ENCODE measurements at regions not wholly inside any gene's neighbourhood (a gene's known extent, or its start where the extent isn't known, plus 50 kb on each side); places are given as distances from the start of the nearest gene placed in this dataset.

GRCh38 chr21:43304206-43304605, 122.7 kb downstream of the SIK1 start:
- peaks cover 0 to 11% (median 1%) of the 10 kb centered on the region in 4 experiments for H3K27me3 ChIP-seq (replicated peaks in 1 of 4; ENCODE audit: control extremely low read depth in 1 of 4, control insufficient read depth in 3 of 4, insufficient read depth in 4 of 4, low read length in 3 of 4)
- H3K9ac ChIP-seq (ENCODE audit: low read length): no peak overlapping the region
- H3K4me1 ChIP-seq (ENCODE audit: control insufficient read depth in 2 of 2, insufficient read depth in 2 of 2, low read length in 2 of 2): peaks cover 17 to 38% of the 10 kb centered on the region in 2 donors
- WGBS (ENCODE audit: insufficient coverage): 93% methylated on average over 14 of the region's 14 CpGs
- POLR2A ChIA-PET: no interaction called here
- Mint-ChIP-seq H3K27me3 (peaks cover 13% of the 10 kb centered on the region), H3K4me1 (peaks cover 34% of the 10 kb centered on the region), H3K9me3 (ENCODE audit: insufficient read depth) (no peaks in the 10 kb centered on the region), H3K27ac (peak overlapping the region; percentile 53), H3K4me3 (no peak overlapping the region)
- H3K27ac ChIP-seq (ENCODE audit: low read length in 2 of 2): no peak overlapping the region
- CTCF ChIA-PET: no interaction called here
- H4K20me1 ChIP-seq (ENCODE audit: control insufficient read depth, insufficient read depth, low read length, poor library complexity, severe bottlenecking): no peaks in the 10 kb centered on the region
- TF ChIP-seq EZH2 (IDR thresholded peaks at IDR 0.05; ENCODE audit: borderline replicate concordance, insufficient read depth, low read depth, low read length, poor library complexity, severe bottlenecking): no peak
- TF ChIP-seq, protein P1, sequence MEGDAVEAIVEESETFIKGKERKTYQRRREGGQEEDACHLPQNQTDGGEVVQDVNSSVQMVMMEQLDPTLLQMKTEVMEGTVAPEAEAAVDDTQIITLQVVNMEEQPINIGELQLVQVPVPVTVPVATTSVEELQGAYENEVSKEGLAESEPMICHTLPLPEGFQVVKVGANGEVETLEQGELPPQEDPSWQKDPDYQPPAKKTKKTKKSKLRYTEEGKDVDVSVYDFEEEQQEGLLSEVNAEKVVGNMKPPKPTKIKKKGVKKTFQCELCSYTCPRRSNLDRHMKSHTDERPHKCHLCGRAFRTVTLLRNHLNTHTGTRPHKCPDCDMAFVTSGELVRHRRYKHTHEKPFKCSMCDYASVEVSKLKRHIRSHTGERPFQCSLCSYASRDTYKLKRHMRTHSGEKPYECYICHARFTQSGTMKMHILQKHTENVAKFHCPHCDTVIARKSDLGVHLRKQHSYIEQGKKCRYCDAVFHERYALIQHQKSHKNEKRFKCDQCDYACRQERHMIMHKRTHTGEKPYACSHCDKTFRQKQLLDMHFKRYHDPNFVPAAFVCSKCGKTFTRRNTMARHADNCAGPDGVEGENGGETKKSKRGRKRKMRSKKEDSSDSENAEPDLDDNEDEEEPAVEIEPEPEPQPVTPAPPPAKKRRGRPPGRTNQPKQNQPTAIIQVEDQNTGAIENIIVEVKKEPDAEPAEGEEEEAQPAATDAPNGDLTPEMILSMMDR (IDR thresholded peaks at IDR 0.05): no peak
- H3K4me2 ChIP-seq (replicated peaks; ENCODE audit: low read depth, low read length, poor library complexity, severe bottlenecking): no peak overlapping the region
- intact Hi-C loops (cut with micrococcal nuclease): no loop called here
- DNase-seq: no peak
- ATAC-seq (ENCODE audit: low read depth): no peak
- H3K9me3 ChIP-seq (ENCODE audit: control extremely low read depth in 1 of 3, control insufficient read depth in 2 of 3, insufficient read depth in 1 of 3, low read length in 2 of 3): no peaks in the 10 kb centered on the region
- no peak overlapping the region for H2AFZ ChIP-seq (ENCODE audit: insufficient read depth, low read depth, low read length, poor library complexity, severe bottlenecking)
- no peaks in the 10 kb centered on the region for H3K36me3 ChIP-seq (replicated peaks in 1 of 2; ENCODE audit: control extremely low read depth in 1 of 2, control insufficient read depth in 1 of 2, extremely low read depth in 1 of 2, insufficient read depth in 2 of 2, low read length in 1 of 2)
- no peaks in the 10 kb centered on the region for H3K79me2 ChIP-seq (ENCODE audit: control insufficient read depth, insufficient read depth, low read length)
- no peak overlapping the region for H3K4me3 ChIP-seq (ENCODE audit: control extremely low read depth in 1 of 5, extremely low read depth in 1 of 5, insufficient read depth in 1 of 5, low read depth in 2 of 5, low read length in 4 of 5)

DNA sequence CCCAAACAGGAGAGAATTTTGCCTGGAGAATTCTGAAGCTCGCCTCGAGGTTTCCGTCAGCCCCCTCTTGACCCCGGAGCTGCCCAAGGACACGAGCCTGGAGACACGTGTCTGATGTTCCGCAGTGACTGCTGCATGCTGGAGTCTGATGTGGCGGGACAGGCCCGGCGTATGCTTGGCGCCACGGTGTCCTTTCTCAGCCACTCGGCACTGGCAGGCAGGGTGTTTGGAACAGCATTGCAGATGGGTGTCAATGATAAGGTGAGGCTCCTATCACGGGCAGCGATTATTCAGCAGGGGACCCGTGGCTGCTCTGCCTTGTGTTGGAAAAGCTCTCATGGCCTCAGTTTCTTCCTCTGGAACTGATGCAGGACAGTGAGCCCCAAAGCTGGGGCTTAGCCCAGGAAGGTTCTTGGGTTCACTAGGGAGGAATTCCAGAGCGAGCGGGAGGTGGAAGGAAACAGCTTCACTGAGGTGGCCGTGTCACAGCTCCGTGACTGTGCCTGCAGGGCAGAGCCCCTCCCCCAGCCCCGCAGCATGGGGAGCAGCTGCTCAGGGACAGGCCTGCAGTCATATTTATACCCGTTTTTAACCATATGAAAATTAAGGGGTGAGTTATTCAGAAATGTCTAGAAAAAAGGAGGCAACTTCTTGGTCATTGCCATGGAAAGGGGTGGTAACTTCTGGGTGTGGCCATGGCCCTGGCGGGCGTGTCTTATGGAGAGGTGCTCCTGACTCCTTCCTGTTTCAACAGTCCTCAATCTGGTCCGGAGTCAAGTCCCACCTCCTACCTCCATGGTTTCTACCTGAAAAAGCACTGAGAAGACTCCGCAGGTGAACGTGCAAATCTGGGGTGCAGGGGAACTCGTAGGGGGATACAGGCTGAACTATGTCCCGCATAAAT, 123.4 kb downstream of the SIK1 start:
- TF ChIP-seq, protein P1 (IDR thresholded peaks at IDR 0.05): no peak
- TF ChIP-seq EZH2 (IDR thresholded peaks at IDR 0.05; ENCODE audit: borderline replicate concordance, insufficient read depth, low read depth, low read length, poor library complexity, severe bottlenecking): no peak
- ATAC-seq (ENCODE audit: low read depth) (no peak), DNase-seq (no peak)
- H3K9ac ChIP-seq (ENCODE audit: low read length): no peak overlapping the region
- peaks cover 0 to 11% (median 1%) of the 10 kb centered on the region in 4 experiments for H3K27me3 ChIP-seq (replicated peaks in 1 of 4; ENCODE audit: control extremely low read depth in 1 of 4, control insufficient read depth in 3 of 4, insufficient read depth in 4 of 4, low read length in 3 of 4)
- intact Hi-C loops (cut with micrococcal nuclease): no loop called here
- H3K9me3 ChIP-seq (ENCODE audit: control extremely low read depth in 1 of 3, control insufficient read depth in 2 of 3, insufficient read depth in 1 of 3, low read length in 2 of 3): no peaks in the 10 kb centered on the region
- H4K20me1 ChIP-seq (ENCODE audit: control insufficient read depth, insufficient read depth, low read length, poor library complexity, severe bottlenecking): no peaks in the 10 kb centered on the region
- H2AFZ ChIP-seq (ENCODE audit: insufficient read depth, low read depth, low read length, poor library complexity, severe bottlenecking): no peak overlapping the region
- peaks cover 17 to 38% of the 10 kb centered on the region in 2 donors for H3K4me1 ChIP-seq (ENCODE audit: control insufficient read depth in 2 of 2, insufficient read depth in 2 of 2, low read length in 2 of 2)
- no peaks in the 10 kb centered on the region for H3K9me3 Mint-ChIP-seq (ENCODE audit: insufficient read depth)
- H3K4me2 ChIP-seq (replicated peaks; ENCODE audit: low read depth, low read length, poor library complexity, severe bottlenecking): peak overlapping the region; percentile 2
- no peak overlapping the region for H3K4me3 Mint-ChIP-seq
- H3K36me3 ChIP-seq (replicated peaks in 1 of 2; ENCODE audit: control extremely low read depth in 1 of 2, control insufficient read depth in 1 of 2, extremely low read depth in 1 of 2, insufficient read depth in 2 of 2, low read length in 1 of 2): no peaks in the 10 kb centered on the region
- ChIA-PET POLR2A (no interaction called here), CTCF (no interaction called here)
- H3K27ac Mint-ChIP-seq: peak overlapping the region; percentile 53
- no peaks in the 10 kb centered on the region for H3K79me2 ChIP-seq (ENCODE audit: control insufficient read depth, insufficient read depth, low read length)
- peaks cover 19% of the 10 kb centered on the region for H3K27me3 Mint-ChIP-seq
- H3K27ac ChIP-seq (ENCODE audit: low read length in 2 of 2): no peak overlapping the region
- WGBS (ENCODE audit: insufficient coverage): 70% methylated on average over 25 of the region's 29 CpGs
- H3K4me1 Mint-ChIP-seq: peaks cover 36% of the 10 kb centered on the region
- H3K4me3 ChIP-seq (ENCODE audit: control extremely low read depth in 1 of 5, extremely low read depth in 1 of 5, insufficient read depth in 1 of 5, low read depth in 2 of 5, low read length in 4 of 5): no peak overlapping the region

All from B cell (primary cell).